HEK293 (cell line): ENCODE measurements at regions not wholly inside any gene's neighbourhood (a gene's known extent, or its start where the extent isn't known, plus 50 kb on each side); places are given as distances from the start of the nearest gene placed in this dataset.
A peak's percentile ranks its signal among the peaks of the same experiment; 100 is the strongest.

Experiments
- CTCF ChIA-PET: fragments of 350-600 bp; formaldehyde crosslinking; extraction: SDS; loops from one replicate; lab custom pipeline; 2021; ENCODE audit warnings: antibody characterized with exemption; lab: Yijun Ruan, JAX
- POLR2A ChIA-PET: fragments of 300-600 bp; formaldehyde crosslinking; extraction: SDS; loops from one replicate; lab custom pipeline; 2020; ENCODE audit warnings: antibody characterized with exemption, inconsistent platforms; lab: Yijun Ruan, JAX
- H3K27ac ChIP-seq: fragments of 200-500 bp; sonication (Bioruptor generic); 2 replicates; pipeline ENCODE4 v1.5.1; 2014; ENCODE audit warnings: low read depth, low read length, control low read depth, inconsistent platforms; ENCODE audit errors: extremely low read depth
- H3K36me3 ChIP-seq, 2 experiments: fragments of 200-500 bp in 1 of 2; sonication (Bioruptor generic) in 1 of 2; 1 replicate in 1 of 2; 2 replicates in 1 of 2; pipeline ENCODE4 v1.5.1; 2014 to 2017; ENCODE audit warnings: inconsistent platforms in 2 of 2, low read length in 2 of 2; ENCODE audit not compliant: control insufficient read depth in 2 of 2, insufficient read depth in 1 of 2
- H3K4me1 ChIP-seq: fragments of 200-500 bp; sonication (Bioruptor generic); 2 replicates; pipeline ENCODE4 v1.5.1; 2014; ENCODE audit warnings: mild to moderate bottlenecking, low read length, inconsistent platforms; ENCODE audit not compliant: control insufficient read depth, insufficient read depth
- H3K4me3 ChIP-seq: 2 replicates; pipeline ENCODE4 v1.5.1; 2011; ENCODE audit warnings: low read depth, mild to moderate bottlenecking, control low read depth, low read length, moderate library complexity
- H3K9me3 ChIP-seq: fragments of 200-500 bp; sonication (Bioruptor generic); 2 replicates; pipeline ENCODE4 v1.5.1; 2014; ENCODE audit warnings: low read depth, low read length, inconsistent platforms; ENCODE audit not compliant: control insufficient read depth, insufficient read depth
- ATF2 ChIP-seq: fragments of 450-650 bp; formaldehyde crosslinking; IDR thresholded peaks from 2 replicates; pipeline ENCODE4 v1.5.1; 2016; ENCODE audit warnings: missing biosample characterization, missing genetic modification characterization, low read depth
- PRDM1 ChIP-seq: fragments of 450-650 bp; formaldehyde crosslinking; IDR thresholded peaks from 2 replicates; pipeline ENCODE4; 2016; ENCODE audit warnings: missing biosample characterization, missing genetic modification characterization
- SETDB1 ChIP-seq: IDR thresholded peaks from one replicate; pipeline ENCODE4 v1.6.1; 2017; ENCODE audit warnings: mild to moderate bottlenecking, low read length, moderate library complexity, mixed read lengths; ENCODE audit not compliant: insufficient read length
- SP3 ChIP-seq: fragments of 450-650 bp; formaldehyde crosslinking; IDR thresholded peaks from 2 replicates; pipeline ENCODE4 v1.5.1; 2016; ENCODE audit warnings: missing biosample characterization, missing genetic modification characterization
- TRIM28 ChIP-seq: IDR thresholded peaks from 2 replicates; pipeline ENCODE4 v1.6.1; 2011; ENCODE audit warnings: low read length, control low read depth, borderline replicate concordance
- YY1 ChIP-seq: fragments of 450-650 bp; formaldehyde crosslinking; IDR thresholded peaks from 2 replicates; pipeline ENCODE4 v1.5.1; 2018; ENCODE audit warnings: missing biosample characterization, missing genetic modification characterization
- ZFP41 ChIP-seq: fragments of 450-650 bp; formaldehyde crosslinking; IDR thresholded peaks from 2 replicates; pipeline ENCODE4 v1.5.1; 2016; ENCODE audit warnings: missing biosample characterization, missing genetic modification characterization, borderline replicate concordance
- ZNF140 ChIP-seq: fragments of 450-650 bp; formaldehyde crosslinking; IDR thresholded peaks from 2 replicates; pipeline ENCODE4 v1.5.1; 2016; ENCODE audit warnings: missing biosample characterization, missing genetic modification characterization
- ZNF18 ChIP-seq: fragments of 450-650 bp; formaldehyde crosslinking; IDR thresholded peaks from 2 replicates; pipeline ENCODE4 v1.5.1; 2016; ENCODE audit warnings: missing biosample characterization, missing genetic modification characterization
- ZNF184 ChIP-seq: fragments of 450-650 bp; IDR thresholded peaks from 2 replicates; pipeline ENCODE4 v1.5.1; 2018; ENCODE audit warnings: missing biosample characterization, mild to moderate bottlenecking, missing genetic modification characterization
- ZNF19 ChIP-seq: fragments of 450-650 bp; formaldehyde crosslinking; IDR thresholded peaks from 2 replicates; pipeline ENCODE4; 2016; ENCODE audit warnings: missing biosample characterization, missing genetic modification characterization, low read depth
- ZNF239 ChIP-seq: fragments of 450-650 bp; formaldehyde crosslinking; IDR thresholded peaks from 2 replicates; pipeline ENCODE4 v1.5.1; 2016; ENCODE audit warnings: missing biosample characterization, missing genetic modification characterization
- ZNF311 ChIP-seq: fragments of 450-650 bp; formaldehyde crosslinking; IDR thresholded peaks from 2 replicates; pipeline ENCODE4 v1.5.1; 2017; ENCODE audit warnings: missing biosample characterization, missing genetic modification characterization, borderline replicate concordance
- ZNF362 ChIP-seq: fragments of 450-650 bp; formaldehyde crosslinking; IDR thresholded peaks from 2 replicates; pipeline ENCODE4 v1.5.1; 2016; ENCODE audit warnings: missing biosample characterization, missing genetic modification characterization
- ZNF449 ChIP-seq: fragments of 450-650 bp; formaldehyde crosslinking; IDR thresholded peaks from 2 replicates; pipeline ENCODE4 v1.5.1; 2017; ENCODE audit warnings: missing biosample characterization, mild to moderate bottlenecking, missing genetic modification characterization, moderate library complexity
- ZNF488 ChIP-seq: fragments of 450-650 bp; formaldehyde crosslinking; IDR thresholded peaks from 2 replicates; pipeline ENCODE4 v1.5.1; 2016; ENCODE audit warnings: missing biosample characterization, missing genetic modification characterization
- ZNF510 ChIP-seq: fragments of 450-650 bp; formaldehyde crosslinking; IDR thresholded peaks from 2 replicates; pipeline ENCODE4 v1.5.1; 2018; ENCODE audit warnings: mild to moderate bottlenecking, missing genetic modification characterization, missing biosample characterization; ENCODE audit not compliant: insufficient replicate concordance
- ZNF629 ChIP-seq: fragments of 450-650 bp; formaldehyde crosslinking; IDR thresholded peaks from 2 replicates; pipeline ENCODE4 v1.5.1; 2017; ENCODE audit warnings: missing biosample characterization, missing genetic modification characterization
- ZNF654 ChIP-seq: fragments of 450-650 bp; formaldehyde crosslinking; IDR thresholded peaks from 2 replicates; pipeline ENCODE4 v1.5.1; 2016; ENCODE audit warnings: low read depth, missing biosample characterization, missing genetic modification characterization

GRCh38 chr10:120975072-120975867 is 124.1 kb downstream of the WDR11 start:
- Histone ChIP-seq H3K4me3 (no peak overlapping the region), H3K27ac (no peak overlapping the region), H3K4me1 (peaks cover 28% of the 10 kb centered on the region), H3K9me3 (no peaks in the 10 kb centered on the region; the same call in 1 of the 2 replicates)
- CTCF ChIA-PET: interaction anchor here (1.4 kb wide), 1 partner anchor 26 kb away, joined by 6 read pairs; no protein-coding TSS in a partner anchor
- TF ChIP-seq ZNF311: no peak
- no peak for TF ChIP-seq ZNF239 (tag by site-specific recombination)
- peak; percentile 100 for TF ChIP-seq ZNF140 (tag by site-specific recombination)
- TF ChIP-seq SETDB1: peak; percentile 75
- TF ChIP-seq ATF2: no peak
- peak; percentile 53; the same call in 1 of the 2 replicates for TF ChIP-seq TRIM28
- TF ChIP-seq, all 188 proteins: peak for 3
- POLR2A ChIA-PET: no interaction called here
- H3K36me3 ChIP-seq: no peaks in the 10 kb centered on the region

GRCh38 chr10:120975868-120976225 is 124.7 kb downstream of the WDR11 start:
- peaks cover 28% of the 10 kb centered on the region for H3K4me1 ChIP-seq
- no peaks in the 10 kb centered on the region for H3K36me3 ChIP-seq
- H3K27ac ChIP-seq: no peak overlapping the region
- no peaks in the 10 kb centered on the region; the same call in 1 of the 2 replicates for H3K9me3 ChIP-seq
- ChIA-PET CTCF (interaction anchor here (1.4 kb wide), 1 partner anchor 26 kb away, joined by 6 read pairs; no protein-coding TSS in a partner anchor), POLR2A (no interaction called here)
- TF ChIP-seq ZNF19 (tag by site-specific recombination) (no peak), PRDM1 (tag by site-specific recombination) (no peak), SP3 (tag by site-specific recombination) (no peak), YY1 (tag by site-specific recombination) (no peak), ZNF654 (no peak), ZFP41 (tag by site-specific recombination) (no peak), ZNF18 (tag by site-specific recombination) (no peak), ZNF184 (tag by site-specific recombination) (no peak), ZNF510 (tag by site-specific recombination) (no peak), ZNF488 (tag by site-specific recombination) (no peak), ZNF629 (tag by site-specific recombination) (no peak), ZNF362 (tag by site-specific recombination) (no peak), ZNF449 (no peak)
- H3K4me3 ChIP-seq: no peak overlapping the region
